ENCODE measurements at regions not wholly inside any gene's neighbourhood (a gene's known extent, or its start where the extent isn't known, plus 50 kb on each side); places are given as distances from the start of the nearest gene placed in this dataset.

DNA sequence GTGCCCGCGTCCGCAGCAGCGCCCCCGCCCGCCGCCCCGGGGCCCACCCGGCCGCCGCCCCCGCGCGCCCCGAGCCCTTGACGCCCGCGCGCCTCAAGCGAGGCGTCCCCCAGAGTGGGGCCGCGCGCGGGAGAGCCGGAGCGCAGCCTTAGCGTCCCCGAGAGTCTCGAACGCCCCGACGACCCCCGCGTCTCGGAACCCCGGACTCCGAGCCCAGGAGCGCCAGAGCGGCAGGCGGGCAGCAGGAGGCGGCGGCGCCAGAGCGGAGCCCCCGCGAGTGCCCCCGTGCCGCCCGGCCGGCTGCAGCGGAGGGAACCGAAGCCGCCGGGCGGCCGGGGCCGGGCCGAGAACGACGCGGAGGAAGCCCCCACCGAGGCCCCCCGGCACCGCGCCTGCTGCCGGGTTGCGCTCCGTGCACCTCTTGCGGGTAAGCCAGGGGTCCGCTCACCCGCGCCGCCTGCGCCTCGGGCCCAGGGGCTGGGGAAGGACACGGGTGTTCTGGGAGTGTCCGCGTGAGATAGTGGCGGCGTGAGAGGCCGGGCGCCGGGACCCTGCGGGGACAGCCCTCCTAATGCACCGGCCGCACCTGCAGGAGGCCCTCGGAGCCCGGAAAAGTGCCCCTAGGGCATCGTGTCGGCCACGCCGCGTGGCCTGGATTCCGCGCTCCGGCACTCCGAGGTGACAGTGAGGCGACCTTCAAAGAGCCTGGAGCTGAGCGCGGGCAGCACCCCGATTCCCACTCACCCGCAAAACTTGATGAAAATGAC, 52.0 kb upstream of the ULK4 start:
- TF ChIP-seq EZH2 (IDR thresholded peaks at IDR 0.05; ENCODE audit: insufficient read depth, poor library complexity, severe bottlenecking) (no peak), EZH2phosphoT487 (IDR thresholded peaks at IDR 0.05; ENCODE audit: insufficient read depth, low read depth) (no peak)
